Neuronal stem cell (in vitro differentiated cells): ENCODE measurements at regions not wholly inside any gene's neighbourhood (a gene's known extent, or its start where the extent isn't known, plus 50 kb on each side); places are given as distances from the start of the nearest gene placed in this dataset.

Experiments used
- DNase-seq: peaks from one replicate; pipeline ENCODE4 v3.0.0-alpha.2; 2013; ENCODE audit warnings: low spot score
- H2AFZ ChIP-seq: one replicate; pipeline ENCODE4 v1.6.1; 2013; ENCODE audit warnings: mild to moderate bottlenecking, low read length, inconsistent platforms
- H2AK5ac ChIP-seq: 2 replicates; pipeline ENCODE4 v1.6.1; 2013; ENCODE audit warnings: low read depth, mild to moderate bottlenecking, inconsistent platforms, low read length, moderate library complexity, mixed read lengths
- H2BK120ac ChIP-seq: 2 replicates; pipeline ENCODE4 v1.6.1; 2013; ENCODE audit warnings: low read depth, mild to moderate bottlenecking, inconsistent platforms, low read length, moderate library complexity, mixed read lengths
- H2BK12ac ChIP-seq: one replicate; pipeline ENCODE4 v1.6.1; 2013; ENCODE audit warnings: low read length, inconsistent platforms
- H2BK15ac ChIP-seq: 2 replicates; pipeline ENCODE4 v1.6.1; 2013; ENCODE audit warnings: mild to moderate bottlenecking, low read length, inconsistent platforms, mixed read lengths
- H2BK5ac ChIP-seq: one replicate; pipeline ENCODE4 v1.6.1; 2013; ENCODE audit warnings: inconsistent platforms, mild to moderate bottlenecking, low read length, moderate library complexity
- H3K14ac ChIP-seq: one replicate; pipeline ENCODE4 v1.6.1; 2013; ENCODE audit warnings: low read length, inconsistent platforms
- H3K18ac ChIP-seq: 2 replicates; pipeline ENCODE4 v1.6.1; 2013; ENCODE audit warnings: low read length, inconsistent platforms
- H3K23ac ChIP-seq: 2 replicates; pipeline ENCODE4 v1.6.1; 2013; ENCODE audit warnings: low read depth, mild to moderate bottlenecking, mixed read lengths, low read length, inconsistent platforms; ENCODE audit not compliant: poor library complexity
- H3K27ac ChIP-seq: replicated peaks from 3 replicates; pipeline ENCODE4 v1.5.1; 2013; ENCODE audit warnings: low read length, inconsistent platforms
- H3K27me3 ChIP-seq, 3 experiments: 2 replicates each; pipeline ENCODE4 v1.6.1; 2013; ENCODE audit warnings: low read length in 3 of 3, mild to moderate bottlenecking in 2 of 3, inconsistent platforms in 1 of 3, low read depth in 1 of 3, mixed read lengths in 1 of 3, moderate library complexity in 1 of 3; ENCODE audit not compliant: control insufficient read depth in 3 of 3, insufficient read depth in 3 of 3
- H3K36me3 ChIP-seq, 2 donors: replicated peaks in 1 of 2; 2 replicates each; pipeline ENCODE4 v1.6.1; 2013; ENCODE audit warnings: low read length in 2 of 2; ENCODE audit not compliant: control insufficient read depth in 2 of 2, insufficient read depth in 2 of 2
- H3K4ac ChIP-seq: 2 replicates; pipeline ENCODE4 v1.6.1; 2013; ENCODE audit warnings: inconsistent platforms, mild to moderate bottlenecking, low read length, moderate library complexity
- H3K4me1 ChIP-seq, 2 donors: 1 replicate in 1 of 2; 2 replicates in 1 of 2; pipeline ENCODE4 v1.6.1; 2013; ENCODE audit warnings: low read length in 2 of 2, low read depth in 1 of 2; ENCODE audit not compliant: control insufficient read depth in 2 of 2, insufficient read depth in 1 of 2
- H3K4me2 ChIP-seq: one replicate; pipeline ENCODE4 v1.6.1; 2013; ENCODE audit warnings: mild to moderate bottlenecking, low read length, inconsistent platforms; ENCODE audit not compliant: insufficient read depth, poor library complexity, severe bottlenecking
- H3K4me3 ChIP-seq, 2 donors: 2 replicates each; pipeline ENCODE4 v1.5.1; 2013; ENCODE audit warnings: low read length in 2 of 2, mild to moderate bottlenecking in 2 of 2, inconsistent platforms in 1 of 2, moderate library complexity in 1 of 2
- H3K79me1 ChIP-seq: one replicate; pipeline ENCODE4 v1.6.1; 2013; ENCODE audit warnings: low read depth, mild to moderate bottlenecking, inconsistent platforms, low read length, moderate library complexity
- H3K9ac ChIP-seq: one replicate; pipeline ENCODE4 v1.6.1; 2013; ENCODE audit warnings: mild to moderate bottlenecking, low read depth, low read length, inconsistent platforms; ENCODE audit not compliant: poor library complexity
- H3K9me3 ChIP-seq, 2 donors: replicated peaks in 1 of 2; 2 replicates each; pipeline versions ENCODE3 to v1.6.1; 2013; ENCODE audit warnings: low read length in 2 of 2, mild to moderate bottlenecking in 2 of 2, inconsistent platforms in 1 of 2, low read depth in 1 of 2, mixed read lengths in 1 of 2, moderate library complexity in 1 of 2; ENCODE audit not compliant: control insufficient read depth in 2 of 2, insufficient read depth in 1 of 2
- H4K8ac ChIP-seq: one replicate; pipeline ENCODE4 v1.6.1; 2013; ENCODE audit warnings: low read depth, mild to moderate bottlenecking, inconsistent platforms, low read length, moderate library complexity
- H4K91ac ChIP-seq: one replicate; pipeline ENCODE4 v1.6.1; 2013; ENCODE audit warnings: low read length, low read depth, mild to moderate bottlenecking, inconsistent platforms; ENCODE audit not compliant: poor library complexity
- WGBS, 2 donors: extraction: QIAGEN DNeasy Blood & Tissue Kit; methylation state at CpG; one replicate each; pipeline ENCODE4 v1.1.7; 2013; ENCODE audit warnings: missing lambda C conversion rate in 2 of 2, mixed read lengths in 1 of 2; ENCODE audit not compliant: insufficient read length in 2 of 2, insufficient replicate concordance in 1 of 2; ENCODE audit errors: extremely low coverage in 2 of 2; 5-methylcytosine and 5-hydroxymethylcytosine counted together

DNA sequence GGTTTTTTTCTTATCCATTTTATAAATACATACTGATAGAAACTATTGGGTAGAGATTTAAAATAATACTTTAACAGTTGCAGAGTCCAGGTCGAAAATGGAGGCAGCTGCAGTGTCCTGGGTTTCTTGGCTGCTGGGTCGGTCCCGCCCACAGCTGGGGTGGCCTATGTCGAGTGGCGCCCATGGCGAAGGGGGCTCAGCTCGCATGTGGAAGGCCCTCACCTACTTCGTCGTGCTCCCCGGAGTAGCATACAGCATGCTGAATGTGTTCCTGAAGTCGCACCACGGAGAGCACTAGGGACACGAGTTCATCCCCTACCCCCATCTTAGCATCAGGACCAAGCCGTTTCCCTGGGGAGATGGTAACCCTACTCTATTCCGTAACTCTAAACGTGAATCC, 1304.9 kb upstream of the ADGRL2 start:
- peak overlapping the region; percentile 97 for H3K14ac ChIP-seq

DNA sequence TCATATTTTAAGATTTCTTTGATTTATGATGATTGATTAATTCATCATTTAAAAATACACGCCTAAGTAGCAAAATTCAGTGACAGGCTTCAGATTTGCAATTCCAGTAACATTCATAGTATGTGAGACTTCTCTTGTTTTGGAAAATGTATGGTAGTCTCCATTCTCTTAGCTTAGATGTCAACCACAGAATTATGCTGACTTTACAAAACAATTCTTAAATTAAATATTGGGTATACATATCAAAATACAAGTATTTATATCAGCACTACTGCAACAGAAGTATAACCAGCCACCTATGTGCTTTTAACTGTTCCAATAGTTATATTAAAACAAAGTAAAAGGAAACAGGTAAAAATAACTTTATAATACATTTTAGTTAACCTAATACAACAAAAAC, 1328.6 kb upstream of the ADGRL2 start:
- H2AK5ac ChIP-seq: no peak overlapping the region
- no peak overlapping the region for H2BK120ac ChIP-seq
- no peak overlapping the region for H3K9ac ChIP-seq

More for the DNA sequence above, 1304.9 kb upstream of the ADGRL2 start:
- no peak overlapping the region for H3K27ac ChIP-seq
- no peaks in the 10 kb centered on the region for H3K27me3 ChIP-seq
- peaks cover 3% of the 10 kb centered on the region for H3K79me1 ChIP-seq
- H2BK12ac ChIP-seq: no peak overlapping the region
- no peak overlapping the region for H3K4me2 ChIP-seq
- no peak overlapping the region for H3K9ac ChIP-seq
- no peak overlapping the region for H2BK120ac ChIP-seq
- DNase-seq: no peak
- H3K9me3 ChIP-seq: peaks cover 0 to 3% of the 10 kb centered on the region in 2 donors
- H4K91ac ChIP-seq: no peak overlapping the region
- peak overlapping the region; percentile 74 for H2AK5ac ChIP-seq
- no peak overlapping the region for H2BK15ac ChIP-seq
- no peaks in the 10 kb centered on the region for H3K4me1 ChIP-seq
- H3K4ac ChIP-seq: no peak overlapping the region
- no peak overlapping the region for H4K8ac ChIP-seq
- peak overlapping the region in 1 of 2 donors; percentile 64 for H3K4me3 ChIP-seq
- peak overlapping the region; percentile 57 for H3K18ac ChIP-seq
- H2BK5ac ChIP-seq: no peak overlapping the region
- no peaks in the 10 kb centered on the region for H3K36me3 ChIP-seq
- H3K23ac ChIP-seq: no peak overlapping the region
- WGBS, 2 donors: no CpG with 5 or more reads among the region's 16 CpGs
- H2AFZ ChIP-seq: no peak overlapping the region

DNA sequence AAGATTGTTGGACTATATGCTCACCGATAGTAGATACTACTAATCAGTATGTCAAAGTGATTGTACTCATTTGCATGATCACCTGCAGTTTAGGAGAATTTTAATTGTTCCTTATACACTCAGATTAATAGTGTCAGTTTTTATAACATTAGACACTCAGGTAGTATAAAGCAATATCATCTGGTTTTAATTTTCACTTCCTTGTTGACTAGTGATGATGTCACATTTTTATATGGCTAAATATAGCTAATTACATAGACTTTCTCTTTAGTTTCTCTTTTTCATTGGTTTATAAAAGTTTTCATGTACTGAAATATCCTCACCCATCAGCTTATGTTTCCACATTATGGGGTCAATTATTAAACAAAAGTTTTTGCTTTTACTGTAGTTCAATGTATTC, 1332.4 kb upstream of the ADGRL2 start:
- H3K9me3 ChIP-seq: no peaks in the 10 kb centered on the region
- WGBS, 2 donors: no CpG with 5 or more reads among the region's 1 CpG
- H3K27ac ChIP-seq: no peak overlapping the region
- no peak overlapping the region for H3K9ac ChIP-seq
- no peaks in the 10 kb centered on the region for H3K36me3 ChIP-seq
- H2BK12ac ChIP-seq: no peak overlapping the region
- no peak overlapping the region for H3K4me3 ChIP-seq
- H3K18ac ChIP-seq: no peak overlapping the region
- H2BK5ac ChIP-seq: no peak overlapping the region
- H2AFZ ChIP-seq: no peak overlapping the region
- no peak overlapping the region for H3K23ac ChIP-seq
- H3K4ac ChIP-seq: no peak overlapping the region
- H2BK15ac ChIP-seq: no peak overlapping the region
- no peaks in the 10 kb centered on the region for H3K4me1 ChIP-seq
- DNase-seq: no peak
- H3K27me3 ChIP-seq: no peaks in the 10 kb centered on the region
- no peak overlapping the region for H3K4me2 ChIP-seq
- H4K8ac ChIP-seq: no peak overlapping the region
- H2AK5ac ChIP-seq: no peak overlapping the region
- no peak overlapping the region for H4K91ac ChIP-seq
- H3K79me1 ChIP-seq: no peaks in the 10 kb centered on the region
- H2BK120ac ChIP-seq: no peak overlapping the region
- H3K14ac ChIP-seq: no peak overlapping the region

More for the DNA sequence above, 1328.6 kb upstream of the ADGRL2 start:
- Histone ChIP-seq H2BK15ac (no peak overlapping the region), H2BK5ac (no peak overlapping the region), H3K27me3 (no peaks in the 10 kb centered on the region), H3K18ac (no peak overlapping the region), H3K4me2 (no peak overlapping the region), H3K14ac (no peak overlapping the region), H3K36me3 (no peaks in the 10 kb centered on the region), H4K91ac (no peak overlapping the region), H2BK12ac (no peak overlapping the region), H2AFZ (no peak overlapping the region), H3K4ac (no peak overlapping the region), H3K4me3 (no peak overlapping the region), H3K79me1 (no peaks in the 10 kb centered on the region), H4K8ac (no peak overlapping the region), H3K23ac (no peak overlapping the region), H3K9me3 (no peaks in the 10 kb centered on the region), H3K4me1 (peaks cover 0 to 3% of the 10 kb centered on the region in 2 donors), H3K27ac (no peak overlapping the region)
- WGBS, 2 donors: no CpG with 5 or more reads among the region's 1 CpG
- no peak for DNase-seq

DNA sequence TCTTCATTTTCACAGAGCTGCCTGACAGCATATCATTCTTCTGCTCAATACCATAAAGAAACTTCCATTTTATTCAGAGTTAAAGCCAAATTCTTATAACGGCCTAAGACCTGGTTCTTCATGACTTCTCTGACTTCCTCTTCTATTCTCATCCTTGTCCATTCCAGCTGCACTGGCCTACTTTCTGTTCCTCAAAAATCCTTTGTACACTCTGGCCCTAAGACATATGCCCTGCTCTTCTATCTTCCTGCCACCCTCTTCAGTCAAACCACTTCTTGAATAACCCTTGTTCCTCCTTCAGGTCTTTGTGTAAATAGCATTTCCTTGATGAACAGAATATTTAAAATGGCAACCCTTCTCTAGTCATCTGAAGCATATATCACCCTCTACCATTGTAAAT, 1338.7 kb upstream of the ADGRL2 start:
- H2BK5ac ChIP-seq: no peak overlapping the region
- no peaks in the 10 kb centered on the region for H3K36me3 ChIP-seq
- no peak overlapping the region for H3K4me3 ChIP-seq
- H3K4me2 ChIP-seq: no peak overlapping the region
- H3K14ac ChIP-seq: no peak overlapping the region
- H2BK12ac ChIP-seq: no peak overlapping the region
- no peak overlapping the region for H3K23ac ChIP-seq
- no peak overlapping the region for H3K4ac ChIP-seq
- H2AFZ ChIP-seq: peak overlapping the region; percentile 53
- WGBS, 2 donors: no CpG with 5 or more reads among the region's 1 CpG
- no peaks in the 10 kb centered on the region for H3K79me1 ChIP-seq
- H2AK5ac ChIP-seq: no peak overlapping the region
- no peak overlapping the region for H4K8ac ChIP-seq
- H2BK15ac ChIP-seq: no peak overlapping the region
- peaks cover 0 to 2% of the 10 kb centered on the region in 2 donors for H3K4me1 ChIP-seq
- H4K91ac ChIP-seq: no peak overlapping the region
- no peak overlapping the region for H3K9ac ChIP-seq
- no peaks in the 10 kb centered on the region for H3K9me3 ChIP-seq
- no peaks in the 10 kb centered on the region for H3K27me3 ChIP-seq
- no peak overlapping the region for H3K27ac ChIP-seq
- H2BK120ac ChIP-seq: no peak overlapping the region
- H3K18ac ChIP-seq: no peak overlapping the region
- no peak for DNase-seq
